Chondrocyte (in vitro differentiated cells): ENCODE measurements at regions not wholly inside any gene's neighbourhood (a gene's known extent, or its start where the extent isn't known, plus 50 kb on each side); places are given as distances from the start of the nearest gene placed in this dataset.

Experiments used
- DNase-seq: peaks from one replicate; pipeline ENCODE4 v3.0.0; 2021; ENCODE audit warnings: mixed read lengths, low spot score
- H3K27ac Mint-ChIP-seq: one replicate; pipeline ENCODE4 v1.8.0; 2021; ENCODE audit warnings: mild to moderate bottlenecking, moderate library complexity, mixed read lengths; ENCODE audit not compliant: unreplicated experiment
- H3K27me3 Mint-ChIP-seq: 2 replicates; pipeline ENCODE4 v1.8.0; 2021; ENCODE audit warnings: low read depth, mixed read lengths
- H3K36me3 Mint-ChIP-seq: 2 replicates; pipeline ENCODE4 v1.8.0; 2021; ENCODE audit warnings: low read depth, mixed read lengths
- H3K4me1 Mint-ChIP-seq: 2 replicates; pipeline ENCODE4 v1.8.0; 2021; ENCODE audit warnings: low read depth, mild to moderate bottlenecking, mixed read lengths
- H3K4me3 Mint-ChIP-seq: one replicate; pipeline ENCODE4 v1.8.0; 2021; ENCODE audit warnings: mild to moderate bottlenecking, moderate library complexity, mixed read lengths; ENCODE audit not compliant: unreplicated experiment
- H3K9me3 Mint-ChIP-seq: 2 replicates; pipeline ENCODE4 v1.8.0; 2021; ENCODE audit warnings: low read depth, mixed read lengths
- TF ChIP-seq, protein P1 (sequence below): fragments of 200-600 bp; sonication (generic); IDR thresholded peaks from 2 replicates; pipeline ENCODE4 v1.5.0; 2021; ENCODE audit warnings: antibody characterized with exemption, mild to moderate bottlenecking, moderate library complexity

DNA sequence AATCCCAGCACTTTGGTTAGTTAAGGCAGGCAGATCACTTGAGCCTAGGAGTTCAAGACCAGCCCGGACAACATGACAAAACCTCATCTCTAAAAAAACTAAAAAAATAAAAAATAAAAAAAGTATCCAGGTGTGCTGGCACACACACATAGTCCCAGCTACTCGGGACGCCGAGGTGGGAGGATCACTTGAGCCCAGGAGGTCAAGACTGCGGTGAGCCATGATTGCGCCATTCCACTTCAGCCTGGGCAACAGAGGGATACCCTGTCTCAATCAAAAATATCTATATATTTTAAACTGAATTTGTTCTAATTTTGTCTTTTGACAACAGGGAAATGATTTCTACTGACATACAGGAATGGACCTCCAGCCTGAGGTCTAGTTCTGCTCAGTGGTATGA is 73.3 kb upstream of the MBOAT2 start:
- Mint-ChIP-seq H3K36me3 (peaks cover 1% of the 10 kb centered on the region), H3K4me1 (peaks cover 1% of the 10 kb centered on the region), H3K27ac (no peak overlapping the region), H3K27me3 (no peaks in the 10 kb centered on the region), H3K4me3 (no peak overlapping the region), H3K9me3 (peaks cover 5% of the 10 kb centered on the region)
- TF ChIP-seq, protein P1, sequence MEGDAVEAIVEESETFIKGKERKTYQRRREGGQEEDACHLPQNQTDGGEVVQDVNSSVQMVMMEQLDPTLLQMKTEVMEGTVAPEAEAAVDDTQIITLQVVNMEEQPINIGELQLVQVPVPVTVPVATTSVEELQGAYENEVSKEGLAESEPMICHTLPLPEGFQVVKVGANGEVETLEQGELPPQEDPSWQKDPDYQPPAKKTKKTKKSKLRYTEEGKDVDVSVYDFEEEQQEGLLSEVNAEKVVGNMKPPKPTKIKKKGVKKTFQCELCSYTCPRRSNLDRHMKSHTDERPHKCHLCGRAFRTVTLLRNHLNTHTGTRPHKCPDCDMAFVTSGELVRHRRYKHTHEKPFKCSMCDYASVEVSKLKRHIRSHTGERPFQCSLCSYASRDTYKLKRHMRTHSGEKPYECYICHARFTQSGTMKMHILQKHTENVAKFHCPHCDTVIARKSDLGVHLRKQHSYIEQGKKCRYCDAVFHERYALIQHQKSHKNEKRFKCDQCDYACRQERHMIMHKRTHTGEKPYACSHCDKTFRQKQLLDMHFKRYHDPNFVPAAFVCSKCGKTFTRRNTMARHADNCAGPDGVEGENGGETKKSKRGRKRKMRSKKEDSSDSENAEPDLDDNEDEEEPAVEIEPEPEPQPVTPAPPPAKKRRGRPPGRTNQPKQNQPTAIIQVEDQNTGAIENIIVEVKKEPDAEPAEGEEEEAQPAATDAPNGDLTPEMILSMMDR: no peak
- no peak for DNase-seq

DNA sequence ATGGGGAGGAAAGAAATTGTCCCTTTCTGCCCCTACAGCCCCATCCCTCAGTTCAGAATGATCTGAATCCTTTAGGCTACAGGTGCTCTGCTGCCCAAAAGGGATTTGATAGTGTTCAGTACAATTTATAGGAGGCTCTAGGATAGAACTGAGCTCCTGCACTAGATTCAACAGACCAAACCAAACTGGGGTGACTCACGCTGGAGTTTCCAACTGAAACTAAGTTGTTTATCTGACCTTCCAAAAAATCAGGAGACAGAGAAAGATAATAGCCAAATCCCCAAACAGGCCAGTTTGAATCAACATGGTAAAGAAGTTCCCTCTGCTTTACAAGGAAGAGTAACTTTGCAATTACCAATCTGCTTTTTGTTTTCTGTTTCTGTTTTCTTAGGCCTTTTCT is 72.7 kb upstream of the MBOAT2 start:
- DNase-seq: no peak
- TF ChIP-seq, protein P1: no peak
- H3K9me3 Mint-ChIP-seq: peaks cover under 1% of the 10 kb centered on the region
- no peaks in the 10 kb centered on the region for H3K27me3 Mint-ChIP-seq
- peaks cover 5% of the 10 kb centered on the region for H3K4me1 Mint-ChIP-seq
- H3K36me3 Mint-ChIP-seq: no peaks in the 10 kb centered on the region
- no peak overlapping the region for H3K27ac Mint-ChIP-seq
- no peak overlapping the region for H3K4me3 Mint-ChIP-seq

DNA sequence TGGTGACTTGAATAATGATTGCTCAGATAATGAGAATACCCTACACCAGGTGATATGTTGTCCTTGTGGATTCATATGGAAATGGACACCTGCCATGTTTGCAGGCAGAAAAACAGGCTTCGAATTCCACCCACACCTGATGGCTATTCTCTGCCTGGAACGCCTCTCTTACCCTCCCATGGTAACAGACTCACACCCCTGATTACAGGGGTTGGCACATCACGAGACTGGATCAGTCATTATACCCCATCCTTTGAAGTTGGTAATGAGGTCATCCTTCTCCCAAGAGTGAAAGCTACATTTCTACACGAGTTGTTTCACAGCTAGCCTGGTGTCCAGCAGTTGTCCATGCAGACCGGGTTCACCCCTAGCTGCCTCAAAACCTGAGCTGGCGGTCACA is 71.4 kb upstream of the MBOAT2 start:
- Mint-ChIP-seq H3K36me3 (no peaks in the 10 kb centered on the region), H3K9me3 (peaks cover 5% of the 10 kb centered on the region), H3K27me3 (no peaks in the 10 kb centered on the region), H3K27ac (no peak overlapping the region), H3K4me3 (no peak overlapping the region), H3K4me1 (peaks cover 9% of the 10 kb centered on the region)
- TF ChIP-seq, protein P1: no peak
- DNase-seq: no peak

DNA sequence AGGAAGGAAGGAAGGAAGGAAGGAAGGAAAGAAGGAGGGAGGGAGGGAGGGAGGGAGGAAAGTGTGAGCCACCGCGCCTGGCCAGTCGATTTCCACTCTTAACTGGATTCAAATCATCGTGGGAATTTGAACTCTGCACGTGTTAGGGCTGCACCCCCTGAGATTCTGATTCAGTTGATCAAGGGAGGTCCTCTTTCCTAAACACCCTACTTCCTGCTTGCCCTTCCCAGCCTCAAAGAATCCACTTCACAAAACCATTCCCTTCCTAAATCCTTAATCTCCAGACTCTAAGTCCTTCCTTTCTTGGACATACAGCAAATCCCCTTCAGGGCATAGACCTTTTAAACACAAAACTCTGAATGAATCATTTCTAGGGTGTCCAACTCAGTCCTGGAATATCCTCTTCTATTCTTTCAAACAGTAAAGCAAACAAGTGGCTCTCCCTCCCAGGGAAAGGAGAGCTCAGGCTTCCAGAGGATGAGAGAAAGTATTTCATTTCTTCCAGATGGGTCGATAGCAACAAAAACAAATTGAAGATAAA is 68.2 kb upstream of the MBOAT2 start:
- no peak for DNase-seq
- TF ChIP-seq, protein P1: no peak
- Mint-ChIP-seq H3K9me3 (peaks cover 23% of the 10 kb centered on the region), H3K27me3 (no peaks in the 10 kb centered on the region), H3K36me3 (peaks cover 4% of the 10 kb centered on the region), H3K4me1 (peaks cover 9% of the 10 kb centered on the region), H3K27ac (peak overlapping the region; percentile 27), H3K4me3 (no peak overlapping the region)

DNA sequence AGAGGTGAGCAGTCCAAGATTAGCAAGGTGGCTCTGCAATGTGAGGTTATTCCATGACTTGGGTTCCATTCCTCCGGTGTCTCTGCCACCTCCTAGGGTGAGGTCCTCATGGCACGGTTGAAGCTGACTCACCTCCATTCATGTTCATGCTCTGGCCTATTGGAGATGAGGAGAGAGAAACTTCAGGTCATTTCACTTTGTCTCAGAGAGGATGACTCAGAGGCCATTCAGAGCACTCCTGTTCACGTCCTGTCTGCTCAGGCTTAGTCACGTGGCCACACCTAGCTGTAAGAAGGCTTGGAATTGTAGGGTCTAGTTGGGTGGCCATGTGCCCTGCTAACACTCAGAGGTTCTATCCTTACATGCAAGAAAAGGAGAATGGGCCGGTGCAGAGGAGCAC is 67.5 kb upstream of the MBOAT2 start:
- H3K4me3 Mint-ChIP-seq: no peak overlapping the region
- TF ChIP-seq, protein P1: no peak

More for the DNA sequence above, 67.5 kb upstream of the MBOAT2 start:
- Mint-ChIP-seq H3K9me3 (peaks cover 29% of the 10 kb centered on the region), H3K27ac (no peak overlapping the region), H3K27me3 (no peaks in the 10 kb centered on the region), H3K4me1 (peaks cover 9% of the 10 kb centered on the region), H3K36me3 (peaks cover 9% of the 10 kb centered on the region)
- DNase-seq: no peak
